OCI-LY1 (cell line): ENCODE measurements at regions not wholly inside any gene's neighbourhood (a gene's known extent, or its start where the extent isn't known, plus 50 kb on each side); places are given as distances from the start of the nearest gene placed in this dataset.

Source experiments
- H2AFZ ChIP-seq: fragments of 200-600 bp; sonication (generic), shearing (Covaris generic); 2 replicates; pipeline ENCODE4 v1.6.0; 2014; ENCODE audit warnings: antibody characterized with exemption, mild to moderate bottlenecking, low read length
- H3F3A ChIP-seq: fragments of 200-600 bp; sonication (generic), shearing (Covaris generic); 2 replicates; pipeline ENCODE4 v1.6.0; 2014; ENCODE audit warnings: mild to moderate bottlenecking, antibody characterized with exemption, low read length, moderate library complexity; ENCODE audit not compliant: insufficient read depth
- H3K27ac ChIP-seq: fragments of 200-600 bp; sonication (generic); 2 replicates; pipeline ENCODE4 v1.5.1; 2014; ENCODE audit warnings: low read length, mixed run types, mild to moderate bottlenecking, low read depth; ENCODE audit not compliant: poor library complexity, severe bottlenecking
- H3K27me3 ChIP-seq: fragments of 200-600 bp; sonication (generic); 2 replicates; pipeline ENCODE4 v1.6.0; 2014; ENCODE audit warnings: antibody characterized with exemption, mild to moderate bottlenecking, low read length, moderate library complexity; ENCODE audit not compliant: insufficient read depth
- H3K36me3 ChIP-seq: fragments of 200-600 bp; sonication (generic); 2 replicates; pipeline ENCODE4 v1.6.1; 2014; ENCODE audit warnings: mild to moderate bottlenecking, antibody characterized with exemption, low read length, moderate library complexity, mixed read lengths; ENCODE audit not compliant: insufficient read depth
- H3K4me1 ChIP-seq: fragments of 200-600 bp; sonication (generic); 2 replicates; pipeline ENCODE4 v1.5.1; 2014; ENCODE audit warnings: mild to moderate bottlenecking, low read length, moderate library complexity; ENCODE audit not compliant: insufficient read depth, severe bottlenecking
- H3K4me2 ChIP-seq: fragments of 200-600 bp; sonication (generic), shearing (Covaris generic); 2 replicates; pipeline ENCODE4 v1.6.1; 2014; ENCODE audit warnings: low read length
- H3K4me3 ChIP-seq: fragments of 200-600 bp; sonication (generic); 2 replicates; pipeline ENCODE4 v1.5.1; 2014; ENCODE audit warnings: low read length, low read depth, mild to moderate bottlenecking, mixed read lengths; ENCODE audit not compliant: poor library complexity, severe bottlenecking
- H3K79me2 ChIP-seq: fragments of 200-600 bp; shearing (Covaris generic); 2 replicates; pipeline ENCODE4 v1.6.1; 2016; ENCODE audit warnings: mixed run types, low read length, mixed read lengths; ENCODE audit not compliant: insufficient read depth
- H3K9ac ChIP-seq: fragments of 200-600 bp; sonication (generic), shearing (Covaris generic); 2 replicates; pipeline ENCODE4 v1.6.1; 2014; ENCODE audit warnings: mild to moderate bottlenecking, low read length, mixed read lengths
- H3K9me2 ChIP-seq: fragments of 200-600 bp; sonication (generic), shearing (Covaris generic); 2 replicates; pipeline ENCODE4 v1.6.1; 2014; ENCODE audit warnings: low read depth, mild to moderate bottlenecking, low read length, mixed read lengths
- H3K9me3 ChIP-seq: fragments of 200-600 bp; shearing (Covaris generic); 2 replicates; pipeline ENCODE4 v1.6.1; 2014; ENCODE audit warnings: low read length, mixed read lengths
- H4K20me1 ChIP-seq: fragments of 200-600 bp; sonication (generic), shearing (Covaris generic); 2 replicates; pipeline ENCODE4 v1.6.0; 2016; ENCODE audit warnings: mild to moderate bottlenecking, low read length; ENCODE audit not compliant: insufficient read depth
- EZH2 ChIP-seq: fragments of 200-600 bp; sonication (generic), shearing (Covaris generic); IDR thresholded peaks from 2 replicates; pipeline ENCODE4 v1.8.0; 2017; ENCODE audit warnings: borderline replicate concordance, mixed run types, mild to moderate bottlenecking, antibody characterized with exemption, low read length, moderate library complexity, mixed read lengths
- TF ChIP-seq, protein P1 (sequence below): fragments of 200-600 bp; sonication (generic), shearing (Covaris generic); IDR thresholded peaks from 2 replicates; pipeline ENCODE4 v1.5.1; 2017; ENCODE audit warnings: mild to moderate bottlenecking, antibody characterized with exemption, low read length, moderate library complexity, mixed read lengths

GRCh38 chr11:128125723-128126122, 461.6 kb downstream of the ETS1 start:
- Histone ChIP-seq H3K4me1 (no peaks in the 10 kb centered on the region), H3K4me3 (no peak overlapping the region), H3K79me2 (no peaks in the 10 kb centered on the region), H3F3A (no peaks in the 10 kb centered on the region), H3K27ac (no peak overlapping the region), H3K36me3 (no peaks in the 10 kb centered on the region), H3K9me2 (no peaks in the 10 kb centered on the region), H3K9me3 (no peaks in the 10 kb centered on the region), H3K4me2 (no peak overlapping the region), H4K20me1 (no peaks in the 10 kb centered on the region), H3K27me3 (no peaks in the 10 kb centered on the region), H3K9ac (no peak overlapping the region), H2AFZ (no peak overlapping the region)
- TF ChIP-seq, protein P1, sequence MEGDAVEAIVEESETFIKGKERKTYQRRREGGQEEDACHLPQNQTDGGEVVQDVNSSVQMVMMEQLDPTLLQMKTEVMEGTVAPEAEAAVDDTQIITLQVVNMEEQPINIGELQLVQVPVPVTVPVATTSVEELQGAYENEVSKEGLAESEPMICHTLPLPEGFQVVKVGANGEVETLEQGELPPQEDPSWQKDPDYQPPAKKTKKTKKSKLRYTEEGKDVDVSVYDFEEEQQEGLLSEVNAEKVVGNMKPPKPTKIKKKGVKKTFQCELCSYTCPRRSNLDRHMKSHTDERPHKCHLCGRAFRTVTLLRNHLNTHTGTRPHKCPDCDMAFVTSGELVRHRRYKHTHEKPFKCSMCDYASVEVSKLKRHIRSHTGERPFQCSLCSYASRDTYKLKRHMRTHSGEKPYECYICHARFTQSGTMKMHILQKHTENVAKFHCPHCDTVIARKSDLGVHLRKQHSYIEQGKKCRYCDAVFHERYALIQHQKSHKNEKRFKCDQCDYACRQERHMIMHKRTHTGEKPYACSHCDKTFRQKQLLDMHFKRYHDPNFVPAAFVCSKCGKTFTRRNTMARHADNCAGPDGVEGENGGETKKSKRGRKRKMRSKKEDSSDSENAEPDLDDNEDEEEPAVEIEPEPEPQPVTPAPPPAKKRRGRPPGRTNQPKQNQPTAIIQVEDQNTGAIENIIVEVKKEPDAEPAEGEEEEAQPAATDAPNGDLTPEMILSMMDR = no peak
- TF ChIP-seq EZH2 = no peak

DNA sequence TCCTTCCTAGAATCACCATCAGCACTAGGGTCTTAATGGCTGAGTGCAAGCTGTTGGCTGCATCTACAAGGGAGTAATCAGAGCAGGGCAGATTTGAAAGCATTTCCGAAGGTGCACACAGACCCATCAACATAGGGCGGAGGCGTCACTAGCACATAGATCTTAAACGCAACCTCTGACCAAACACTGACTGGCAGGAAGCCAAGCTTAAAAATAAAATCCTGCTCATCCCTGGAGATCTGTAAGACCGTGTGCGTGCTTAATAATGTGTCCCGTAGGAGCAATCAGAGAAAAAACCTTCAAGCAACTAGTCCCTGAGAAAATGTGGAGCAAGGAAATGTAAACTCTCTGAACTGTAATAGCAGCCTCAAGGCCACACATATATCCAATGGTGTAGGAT, 470.5 kb downstream of the ETS1 start:
- no peak overlapping the region for H3K4me3 ChIP-seq
- H3K9ac ChIP-seq = no peak overlapping the region
- TF ChIP-seq, protein P1 = no peak
- TF ChIP-seq EZH2 = no peak
- no peaks in the 10 kb centered on the region for H3K9me2 ChIP-seq
- H3K4me2 ChIP-seq = no peak overlapping the region
- no peaks in the 10 kb centered on the region for H3K9me3 ChIP-seq
- H3K27me3 ChIP-seq = no peaks in the 10 kb centered on the region
- H3K36me3 ChIP-seq = no peaks in the 10 kb centered on the region
- H3K27ac ChIP-seq = no peak overlapping the region
- no peaks in the 10 kb centered on the region for H3F3A ChIP-seq
- H3K4me1 ChIP-seq = no peaks in the 10 kb centered on the region
- no peaks in the 10 kb centered on the region for H4K20me1 ChIP-seq
- H2AFZ ChIP-seq = no peak overlapping the region
- H3K79me2 ChIP-seq = no peaks in the 10 kb centered on the region

DNA sequence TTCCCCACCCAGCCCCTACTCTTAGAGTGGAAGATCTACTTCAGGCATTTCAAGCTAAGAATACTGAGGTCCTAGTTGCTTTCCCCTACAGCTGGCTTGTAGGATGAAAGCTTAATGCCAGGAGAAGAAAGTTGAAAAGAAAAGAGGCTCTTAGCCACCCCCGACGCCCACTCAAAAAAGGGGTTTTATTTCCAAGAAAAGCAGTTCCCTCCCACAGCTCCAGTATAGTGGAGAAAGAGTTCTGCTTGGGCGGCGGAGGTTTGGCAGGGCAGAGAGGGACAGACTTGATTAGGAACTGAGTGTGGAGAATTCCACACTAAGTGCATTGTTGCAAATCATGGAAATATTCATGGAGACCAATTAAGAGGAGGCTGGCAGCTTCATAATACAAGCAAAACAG, 470.9 kb downstream of the ETS1 start:
- H3K4me3 ChIP-seq = no peak overlapping the region
- no peak overlapping the region for H3K27ac ChIP-seq
- no peaks in the 10 kb centered on the region for H3K9me2 ChIP-seq
- H3K9me3 ChIP-seq = no peaks in the 10 kb centered on the region
- H2AFZ ChIP-seq = no peak overlapping the region
- H4K20me1 ChIP-seq = no peaks in the 10 kb centered on the region
- H3K4me1 ChIP-seq = no peaks in the 10 kb centered on the region
- no peaks in the 10 kb centered on the region for H3K27me3 ChIP-seq
- H3F3A ChIP-seq = no peaks in the 10 kb centered on the region
- H3K79me2 ChIP-seq = no peaks in the 10 kb centered on the region
- H3K36me3 ChIP-seq = no peaks in the 10 kb centered on the region
- TF ChIP-seq, protein P1 = no peak
- no peak for TF ChIP-seq EZH2
- no peak overlapping the region for H3K9ac ChIP-seq
- H3K4me2 ChIP-seq = no peak overlapping the region
